SK-N-DZ (cell line): ENCODE measurements at regions not wholly inside any gene's neighbourhood (a gene's known extent, or its start where the extent isn't known, plus 50 kb on each side); places are given as distances from the start of the nearest gene placed in this dataset.
"Not testable (repeated sequence)": the region's sequence is repeated elsewhere in the genome, so short reads cannot be mapped to it uniquely, and the experiment has no call there.

Experiments
- DNase-seq: peaks from one replicate; pipeline ENCODE4 v3.0.0-alpha.2; 2015; ENCODE audit warnings: low spot score

- no peak for DNase-seq
These were observed 64.7 kb downstream of the DHCR7 start for GRCh38 chr11:71383461-71383860.

- no peak for DNase-seq
These were observed 66.2 kb downstream of the DHCR7 start for GRCh38 chr11:71381781-71382505.

DNA sequence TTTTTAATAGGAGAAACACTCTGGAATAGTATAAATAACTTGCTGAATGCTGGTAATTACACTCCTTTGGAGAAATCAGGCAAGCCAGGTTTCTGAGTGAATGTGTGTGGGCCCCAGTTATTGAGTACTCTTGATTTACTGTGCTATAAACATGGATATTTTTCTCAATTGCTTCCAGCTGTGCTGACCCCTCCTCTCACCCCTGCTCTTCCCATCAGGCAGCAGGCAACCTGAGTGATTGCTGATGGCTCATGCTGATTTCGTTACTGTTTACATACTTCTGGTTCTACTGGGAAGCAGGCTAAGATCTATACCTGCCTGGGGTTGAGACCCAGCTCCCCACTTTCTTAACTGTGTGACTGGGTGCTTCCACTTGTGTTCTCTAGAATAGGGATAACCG is 68.5 kb downstream of the DHCR7 start:
- no peak for DNase-seq

- DNase-seq, result no peak
These were observed 74.3 kb downstream of the DHCR7 start for GRCh38 chr11:71373791-71374454.

GRCh38 chr11:71372693-71373657 is 75.2 kb downstream of the DHCR7 start:
- no peak for DNase-seq

DNA sequence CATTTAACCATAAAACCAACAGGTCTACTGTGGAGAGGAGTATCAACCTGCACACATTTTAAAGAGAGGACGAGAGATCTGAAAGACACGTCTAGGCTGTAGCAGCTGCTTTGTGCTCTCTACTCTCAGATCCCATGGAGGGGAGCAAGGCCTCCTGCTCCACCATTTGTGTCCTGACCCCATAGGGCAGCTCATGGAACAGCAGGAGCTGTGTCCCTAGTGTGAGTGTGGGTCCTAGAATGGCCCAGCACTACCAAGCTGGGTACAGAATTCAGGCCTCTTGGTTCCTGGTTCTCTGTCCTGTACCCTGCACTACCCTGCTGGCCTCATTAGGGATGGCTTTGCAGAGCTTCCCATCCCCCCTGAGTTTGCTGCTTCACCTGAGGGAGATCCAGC is 76.5 kb downstream of the DHCR7 start:
- DNase-seq, result no peak

- no peak for DNase-seq
These were observed 77.1 kb downstream of the DHCR7 start for GRCh38 chr11:71370895-71371673.

GRCh38 chr11:71370020-71370747 is 78.0 kb downstream of the DHCR7 start:
- no peak for DNase-seq

GRCh38 chr11:71369411-71369810 is 78.8 kb downstream of the DHCR7 start:
- DNase-seq, result no peak

DNA sequence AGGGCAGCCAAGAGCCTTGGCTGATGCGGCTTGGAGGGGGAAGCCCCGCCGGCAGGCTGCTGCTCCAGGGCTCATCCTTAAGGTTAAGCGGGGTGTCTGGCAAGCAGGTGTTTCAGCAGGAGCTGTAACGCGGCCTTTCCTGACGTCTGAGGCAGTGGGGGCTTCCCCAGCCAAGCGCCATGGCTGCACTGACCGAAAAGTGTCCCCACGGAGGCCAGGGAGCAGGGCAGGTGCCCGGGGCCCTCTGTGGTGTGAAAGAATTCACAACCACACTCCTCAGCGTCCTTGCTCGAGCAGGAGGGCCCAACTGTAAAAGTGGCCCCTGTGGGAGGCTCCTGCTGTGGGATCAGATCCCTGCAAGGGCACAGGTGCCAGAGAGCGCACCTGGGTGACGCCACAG is 79.2 kb downstream of the DHCR7 start:
- no peak for DNase-seq

- DNase-seq, result no peak
These were observed 80.4 kb downstream of the DHCR7 start for GRCh38 chr11:71367756-71368155.

GRCh38 chr11:71367276-71367675 is 80.9 kb downstream of the DHCR7 start:
- DNase-seq, result not testable (repeated sequence)

DNA sequence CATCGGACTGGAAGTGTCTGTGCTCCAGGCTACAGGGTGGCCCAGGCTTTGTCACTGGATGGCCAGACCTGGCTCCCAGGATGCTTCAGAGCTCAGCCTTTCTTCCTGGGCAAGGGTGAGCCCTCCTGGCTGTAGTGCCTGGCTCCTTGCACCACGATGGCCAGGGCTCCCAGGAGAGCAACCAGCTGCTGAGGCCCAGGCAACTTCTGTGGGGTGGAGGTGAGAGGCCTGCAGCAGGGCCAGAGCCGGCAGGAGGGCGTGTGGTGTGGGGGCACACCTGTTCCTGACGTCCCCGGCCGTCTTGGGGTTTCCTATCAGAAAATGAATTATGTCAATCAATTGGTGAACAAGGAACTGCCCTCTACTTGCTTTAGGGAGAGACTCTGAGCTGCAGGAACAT is 82.1 kb downstream of the DHCR7 start:
- DNase-seq, result no peak

- no peak for DNase-seq
These were observed 82.6 kb downstream of the DHCR7 start for GRCh38 chr11:71365626-71366025.

GRCh38 chr11:71364806-71365205 is 83.4 kb downstream of the DHCR7 start:
- no peak for DNase-seq

DNA sequence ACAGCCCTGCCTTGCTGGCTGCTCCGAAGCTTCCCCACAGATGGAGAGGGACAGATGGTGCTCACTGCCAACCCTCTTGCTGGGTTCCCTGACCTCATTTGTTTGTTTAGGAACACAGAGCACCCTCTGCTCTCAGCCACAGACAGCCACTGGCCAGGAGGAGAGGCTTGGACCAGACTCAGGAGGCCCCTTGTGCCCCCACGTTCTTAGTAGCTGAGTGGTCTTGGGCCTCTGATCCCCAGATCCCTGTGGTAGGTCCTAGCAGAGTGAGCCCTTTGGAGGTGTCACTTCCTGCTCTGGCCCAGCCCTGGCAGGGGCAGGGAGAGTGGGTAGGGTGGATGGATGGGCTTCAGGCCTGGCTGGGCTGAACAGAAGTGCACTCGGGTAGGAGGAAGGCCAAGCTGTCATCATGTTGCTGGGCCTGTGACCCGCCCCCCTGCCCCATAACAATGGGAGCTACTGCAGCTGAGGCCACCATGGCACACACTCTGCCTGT is 84.0 kb downstream of the DHCR7 start:
- no peak for DNase-seq

DNA sequence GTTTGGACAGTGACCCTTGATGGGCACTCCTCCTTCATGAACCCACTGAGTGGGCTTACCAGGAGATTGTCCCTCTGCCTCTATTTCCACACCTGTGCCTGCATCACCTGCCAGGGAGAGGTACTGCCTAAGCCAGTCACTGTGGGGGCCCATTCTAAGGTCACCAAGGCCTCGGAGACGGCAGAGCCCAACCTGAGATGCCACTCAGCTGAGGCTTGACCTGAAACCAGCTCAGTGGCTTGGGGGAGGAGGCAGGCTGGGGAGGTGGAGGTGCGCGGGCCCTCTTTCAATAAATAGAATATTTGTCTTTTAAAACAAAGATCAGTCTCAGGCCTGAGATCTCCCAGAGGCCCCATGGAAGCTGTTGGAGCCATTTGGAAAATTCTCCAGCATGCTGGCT is 84.5 kb downstream of the DHCR7 start:
- DNase-seq, result no peak

- no peak for DNase-seq
These were observed 89.1 kb downstream of the DHCR7 start for GRCh38 chr11:71358963-71359567.

- no peak for DNase-seq
These were observed 90.0 kb downstream of the DHCR7 start for GRCh38 chr11:71358122-71358728.

- no peak for DNase-seq
These were observed 90.8 kb downstream of the DHCR7 start for GRCh38 chr11:71357414-71357813.
